Endothelial cell of umbilical vein (primary cell): ENCODE measurements at regions not wholly inside any gene's neighbourhood (a gene's known extent, or its start where the extent isn't known, plus 50 kb on each side); places are given as distances from the start of the nearest gene placed in this dataset.

ENCODE experiments used
- BruUV-seq: library from RNA; stranded (reverse); fragments of 400-500 nt; replicated peaks from 2 replicates; lab custom pipeline; 2021; lab: Mats Ljungman, UMichigan
- CTCF ChIA-PET: fragments of 300-600, 350-600 bp; sonication (Branson Sonifier 250); formaldehyde crosslinking; loops from one replicate; lab custom pipeline; 2021; ENCODE audit warnings: antibody characterized with exemption, inconsistent platforms; lab: Charles Lee
- POLR2A ChIA-PET: fragments of 300-600, 350-600 bp; sonication (Branson Sonifier 250); formaldehyde crosslinking; loops from one replicate; lab custom pipeline; 2021; ENCODE audit warnings: antibody characterized with exemption, inconsistent platforms; lab: Charles Lee
- DNase-seq: peaks from one replicate; pipeline ENCODE4 v3.0.0-alpha.2; 2011; ENCODE audit warnings: low read depth, low spot score
- FAIRE-seq: peaks from 2 replicates; lab custom pipeline; 2011; peaks lifted over from hg19 to GRCh38; lab: Jason Lieb, UNC
- H2AFZ ChIP-seq: 2 replicates; pipeline ENCODE4 v1.6.0; 2012; ENCODE audit warnings: low read depth, low read length, control low read depth, inconsistent platforms
- H3K27ac ChIP-seq: 2 replicates; pipeline ENCODE4 v1.5.1; 2011; ENCODE audit warnings: low read depth, mild to moderate bottlenecking, control low read depth, low read length, moderate library complexity; ENCODE audit not compliant: insufficient read depth
- H3K27me3 ChIP-seq, 2 experiments: 2 replicates each; pipeline versions ENCODE4 v1.6.0 to v1.6.1; 2011; ENCODE audit warnings: low read length in 2 of 2, mixed read lengths in 1 of 2; ENCODE audit not compliant: control insufficient read depth in 2 of 2, insufficient read depth in 2 of 2
- H3K36me3 ChIP-seq, 2 experiments: 2 replicates in 1 of 2; 3 replicates in 1 of 2; pipeline ENCODE4 v1.5.1; 2011; ENCODE audit warnings: low read length in 2 of 2, mild to moderate bottlenecking in 1 of 2, moderate library complexity in 1 of 2; ENCODE audit not compliant: control insufficient read depth in 2 of 2, insufficient read depth in 2 of 2; ENCODE audit errors: extremely low read depth in 1 of 2
- H3K4me1 ChIP-seq: 3 replicates; pipeline ENCODE4 v1.5.1; 2011; ENCODE audit warnings: mild to moderate bottlenecking, low read length; ENCODE audit not compliant: control insufficient read depth, insufficient read depth; ENCODE audit errors: extremely low read depth
- H3K4me2 ChIP-seq: 2 replicates; pipeline ENCODE4 v1.6.1; 2011; ENCODE audit warnings: low read length, control low read depth, mixed read lengths; ENCODE audit not compliant: insufficient read depth
- H3K4me3 ChIP-seq, 3 experiments: fragments of 200-600 bp in 1 of 3; sonication (generic), shearing (Covaris generic) in 1 of 3; replicated peaks in 1 of 3; 2 replicates each; pipeline ENCODE4 v1.5.1; 2011 to 2016; ENCODE audit warnings: control low read depth in 3 of 3, low read length in 3 of 3, mild to moderate bottlenecking in 2 of 3, inconsistent platforms in 1 of 3, low read depth in 1 of 3, moderate library complexity in 1 of 3; ENCODE audit not compliant: insufficient read depth in 1 of 3
- H3K79me2 ChIP-seq: 2 replicates; pipeline ENCODE4 v1.6.0; 2012; ENCODE audit warnings: low read length, inconsistent platforms; ENCODE audit not compliant: control insufficient read depth, insufficient read depth
- H3K9ac ChIP-seq: replicated peaks from 2 replicates; pipeline ENCODE3; 2011; ENCODE audit warnings: low read length, control low read depth; ENCODE audit not compliant: insufficient read depth; ENCODE audit errors: extremely low read depth
- H3K9me1 ChIP-seq: replicated peaks from 3 replicates; pipeline ENCODE4 v1.6.0; 2011; ENCODE audit warnings: mild to moderate bottlenecking, low read length; ENCODE audit not compliant: control insufficient read depth, insufficient read depth; ENCODE audit errors: extremely low read depth
- H3K9me3 ChIP-seq: replicated peaks from 2 replicates; pipeline ENCODE4 v1.5.1; 2012; ENCODE audit warnings: low read length, inconsistent platforms; ENCODE audit not compliant: control insufficient read depth, insufficient read depth
- H4K20me1 ChIP-seq: replicated peaks from 2 replicates; pipeline ENCODE3; 2011; ENCODE audit warnings: mild to moderate bottlenecking, low read length; ENCODE audit not compliant: control insufficient read depth, insufficient read depth; ENCODE audit errors: extremely low read depth
- EZH2 ChIP-seq: IDR thresholded peaks from 2 replicates; pipeline ENCODE4 v1.6.1; 2012; ENCODE audit warnings: borderline replicate concordance, low read depth, mild to moderate bottlenecking, moderate library complexity, low read length, inconsistent platforms; ENCODE audit not compliant: severe bottlenecking
- FOS ChIP-seq: IDR thresholded peaks from 2 replicates; pipeline ENCODE4 v1.6.1; 2011; ENCODE audit warnings: mild to moderate bottlenecking, low read length, moderate library complexity, borderline replicate concordance; ENCODE audit not compliant: insufficient read depth
- GATA2 ChIP-seq: IDR thresholded peaks from 2 replicates; pipeline ENCODE4 v1.7.0; 2011; ENCODE audit warnings: low read depth, mild to moderate bottlenecking, moderate library complexity, mixed read lengths, low read length; ENCODE audit not compliant: insufficient read length, insufficient read depth
- JUN ChIP-seq: IDR thresholded peaks from 2 replicates; pipeline ENCODE4 v1.6.1; 2011; ENCODE audit warnings: borderline replicate concordance, low read depth; ENCODE audit not compliant: insufficient read length, insufficient read depth
- MYC ChIP-seq: IDR thresholded peaks from one replicate; pipeline ENCODE4 v1.6.1; 2011; ENCODE audit warnings: mild to moderate bottlenecking, low read depth, low read length
- POLR2A ChIP-seq: IDR thresholded peaks from 2 replicates; pipeline ENCODE4 v1.6.1; 2012; ENCODE audit warnings: low read depth, mild to moderate bottlenecking, control low read depth, low read length
- POLR2AphosphoS5 ChIP-seq: IDR thresholded peaks from 2 replicates; pipeline ENCODE4 v1.6.1; 2012; ENCODE audit warnings: low read depth, mild to moderate bottlenecking, control low read depth, low read length, moderate library complexity; ENCODE audit not compliant: insufficient read depth
- dilution Hi-C: fragments of 300-500 bp; cut with MboI; formaldehyde crosslinking; loops from one replicate; pipeline ENCODE4 v1.15.0; 2019; ENCODE audit warnings: low sequenced_read_pairs; ENCODE audit not compliant: extremely low pct_ligation_motif_present
- intact Hi-C: fragments of 100-400 bp; cut with micrococcal nuclease; formaldehyde crosslinking; loops from one replicate; pipeline ENCODE4 v1.10.0; 2022
- TF ChIP-seq, protein P1 (sequence below): IDR thresholded peaks from 2 replicates; pipeline ENCODE4 v1.6.1; 2011; ENCODE audit not compliant: insufficient read depth, insufficient read length

GRCh38 chr10:47243791-47244190 is 56.2 kb upstream of the GDF10 start:
- Histone ChIP-seq H3K9ac (no peak overlapping the region), H3K9me3 (no peaks in the 10 kb centered on the region), H3K79me2 (no peaks in the 10 kb centered on the region), H3K27me3 (no peaks in the 10 kb centered on the region), H3K4me1 (no peaks in the 10 kb centered on the region), H2AFZ (no peak overlapping the region), H3K36me3 (no peaks in the 10 kb centered on the region), H3K4me3 (no peak overlapping the region), H4K20me1 (no peaks in the 10 kb centered on the region), H3K4me2 (no peak overlapping the region), H3K27ac (no peak overlapping the region), H3K9me1 (no peaks in the 10 kb centered on the region)
- ChIA-PET POLR2A (no interaction called here), CTCF (no interaction called here)
- intact Hi-C loops (no loop called here), dilution Hi-C loops (no loop called here)
- FAIRE-seq (no peak), DNase-seq (no peak)
- TF ChIP-seq GATA2 (no peak), POLR2A (no peak), FOS (no peak), JUN (no peak), EZH2 (no peak), MYC (no peak), POLR2AphosphoS5 (no peak)
- TF ChIP-seq, protein P1, sequence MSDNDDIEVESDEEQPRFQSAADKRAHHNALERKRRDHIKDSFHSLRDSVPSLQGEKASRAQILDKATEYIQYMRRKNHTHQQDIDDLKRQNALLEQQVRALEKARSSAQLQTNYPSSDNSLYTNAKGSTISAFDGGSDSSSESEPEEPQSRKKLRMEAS = no peak
- no TSS peak for BruUV-seq
